GM23338 (cell line): ENCODE measurements at regions not wholly inside any gene's neighbourhood (a gene's known extent, or its start where the extent isn't known, plus 50 kb on each side); places are given as distances from the start of the nearest gene placed in this dataset.

Source experiments
- ATAC-seq: fragments of 200-7000 bp; cut with Tn5 transposase; 3 replicates; pipeline ENCODE4 v1.9.1; 2020
- DNase-seq: peaks from one replicate; pipeline ENCODE4 v3.0.0-alpha.2; 2015; ENCODE audit warnings: low spot score
- H2AFZ ChIP-seq: fragments of 200-600 bp; sonication (generic); 2 replicates; pipeline ENCODE4 v1.8.0; 2016; ENCODE audit warnings: antibody characterized with exemption, mild to moderate bottlenecking, moderate library complexity
- H3F3A ChIP-seq: fragments of 200-600 bp; sonication (generic); replicated peaks from 2 replicates; pipeline ENCODE4 v1.8.0; 2017; ENCODE audit warnings: antibody characterized with exemption, mixed run types, low read depth
- H3K27ac ChIP-seq: fragments of 200-600 bp; sonication (generic); 2 replicates; pipeline ENCODE4 v1.6.1; 2016; ENCODE audit warnings: low read depth
- H3K27me3 ChIP-seq: fragments of 200-600 bp; sonication (generic); 2 replicates; pipeline ENCODE4 v1.8.0; 2016; ENCODE audit warnings: mild to moderate bottlenecking, mixed run types, moderate library complexity; ENCODE audit not compliant: insufficient read depth
- H3K36me3 ChIP-seq: fragments of 200-600 bp; sonication (generic); 2 replicates; pipeline ENCODE4 v1.8.0; 2016; ENCODE audit warnings: mild to moderate bottlenecking; ENCODE audit not compliant: insufficient read depth
- H3K4me1 ChIP-seq: fragments of 200-600 bp; sonication (generic); 2 replicates; pipeline ENCODE4 v1.8.0; 2016; ENCODE audit warnings: mild to moderate bottlenecking, moderate library complexity; ENCODE audit not compliant: insufficient read depth
- H3K4me2 ChIP-seq: fragments of 200-600 bp; sonication (generic); 2 replicates; pipeline ENCODE4 v1.7.1; 2017; ENCODE audit warnings: mixed run types
- H3K4me3 ChIP-seq: fragments of 200-600 bp; sonication (generic); 2 replicates; pipeline ENCODE4 v1.6.1; 2016; ENCODE audit warnings: mixed run types
- H3K79me2 ChIP-seq: fragments of 200-600 bp; sonication (generic); replicated peaks from 2 replicates; pipeline ENCODE4 v1.8.0; 2017; ENCODE audit warnings: mild to moderate bottlenecking; ENCODE audit not compliant: insufficient read depth
- H3K9me2 ChIP-seq: fragments of 200-600 bp; sonication (generic); 2 replicates; pipeline ENCODE4 v1.8.0; 2017; ENCODE audit not compliant: insufficient read depth
- H4K20me1 ChIP-seq: fragments of 200-600 bp; sonication (generic); replicated peaks from 2 replicates; pipeline ENCODE4 v1.8.0; 2017; ENCODE audit warnings: mild to moderate bottlenecking; ENCODE audit not compliant: insufficient read depth
- H3K27ac Mint-ChIP-seq: 2 replicates; pipeline ENCODE4 v1.8.0; 2020; ENCODE audit warnings: inconsistent platforms, mild to moderate bottlenecking, moderate library complexity, mixed read lengths
- H3K27me3 Mint-ChIP-seq: 3 replicates; pipeline ENCODE4 v1.8.0; 2022; ENCODE audit warnings: low read depth, mild to moderate bottlenecking, moderate library complexity, mixed read lengths, inconsistent platforms; ENCODE audit not compliant: insufficient read depth, poor library complexity
- H3K36me3 Mint-ChIP-seq: 3 replicates; pipeline ENCODE4 v1.8.0; 2021; ENCODE audit warnings: low read depth, mild to moderate bottlenecking, inconsistent platforms, moderate library complexity, mixed read lengths
- H3K4me1 Mint-ChIP-seq: 3 replicates; pipeline ENCODE4 v1.8.0; 2020; ENCODE audit warnings: mild to moderate bottlenecking, inconsistent platforms, mixed read lengths
- H3K4me3 Mint-ChIP-seq: 3 replicates; pipeline ENCODE4 v1.8.0; 2021; ENCODE audit warnings: moderate library complexity, mild to moderate bottlenecking, inconsistent platforms, mixed read lengths
- H3K9me3 Mint-ChIP-seq: 3 replicates; pipeline ENCODE4 v1.8.0; 2020; ENCODE audit warnings: moderate library complexity, mild to moderate bottlenecking, inconsistent platforms, mixed read lengths
- CTCF ChIP-seq, 2 experiments: fragments of 200-600 bp in 1 of 2; sonication (generic) in 1 of 2; conservative IDR thresholded peaks; 2 replicates each; pipeline versions ENCODE4 v1.5.1 to v1.6.1; 2016 to 2017; ENCODE audit warnings: antibody characterized with exemption in 2 of 2, low read depth in 2 of 2, mild to moderate bottlenecking in 2 of 2, moderate library complexity in 1 of 2
- ETS1 ChIP-seq: IDR thresholded peaks from 2 replicates; pipeline ENCODE4 v1.6.1; 2016; ENCODE audit warnings: antibody characterized with exemption
- EZH2 ChIP-seq: fragments of 200-600 bp; sonication (generic); IDR thresholded peaks from one replicate; pipeline ENCODE4 v1.8.0; 2017; ENCODE audit warnings: antibody characterized with exemption, mild to moderate bottlenecking, low read depth; ENCODE audit not compliant: unreplicated experiment
- EZH2phosphoT487 ChIP-seq: fragments of 200-600 bp; sonication (generic); IDR thresholded peaks from one replicate; pipeline ENCODE4 v1.8.1; 2018; ENCODE audit warnings: antibody characterized with exemption; ENCODE audit not compliant: unreplicated experiment
- JUNB ChIP-seq: IDR thresholded peaks from one replicate; pipeline ENCODE4 v1.6.1; 2016; ENCODE audit warnings: antibody characterized with exemption; ENCODE audit not compliant: unreplicated experiment
- NANOG ChIP-seq: IDR thresholded peaks from 2 replicates; pipeline ENCODE4 v1.6.1; 2016; ENCODE audit warnings: antibody characterized with exemption, borderline replicate concordance
- POLR2AphosphoS5 ChIP-seq: IDR thresholded peaks from 2 replicates; pipeline ENCODE4 v1.6.1; 2016; ENCODE audit warnings: antibody characterized with exemption, low read depth
- REST ChIP-seq: IDR thresholded peaks from one replicate; pipeline ENCODE4 v1.6.1; 2018; ENCODE audit warnings: antibody characterized with exemption; ENCODE audit not compliant: unreplicated experiment
- ZNF114 ChIP-seq: fragments of 250-450 bp; sonication (Bioruptor Pico); IDR thresholded peaks from 2 replicates; pipeline ENCODE4 v1.5.0; 2020; ENCODE audit warnings: mild to moderate bottlenecking, moderate library complexity

- no peak overlapping the region for H2AFZ ChIP-seq
- DNase-seq = no peak
- no peaks in the 10 kb centered on the region for H3K36me3 Mint-ChIP-seq
- H3K4me3 ChIP-seq = no peak overlapping the region
- H3K4me1 Mint-ChIP-seq = no peaks in the 10 kb centered on the region
- H3K4me1 ChIP-seq = no peaks in the 10 kb centered on the region
- no peak overlapping the region for H3K27ac ChIP-seq
- H3K4me3 Mint-ChIP-seq = no peak overlapping the region
- H3K4me2 ChIP-seq = no peak overlapping the region
- no peaks in the 10 kb centered on the region for H3K9me3 Mint-ChIP-seq
- no peak overlapping the region for H3K27ac Mint-ChIP-seq
- TF ChIP-seq JUNB (no peak), NANOG (no peak), EZH2phosphoT487 (no peak), ETS1 (no peak), ZNF114 (CRISPR knock-in tag) (no peak), POLR2AphosphoS5 (no peak), REST (no peak), CTCF (conservative IDR thresholded peaks at IDR 0.05; ENCODE audit: low read depth in 2 of 2) (no peak)
- no peak for ATAC-seq
- 0 out of 2 replicates have a peak, but pooled peaks cover 2% of the 10 kb centered on the region for H3K9me2 ChIP-seq
- H4K20me1 ChIP-seq = no peaks in the 10 kb centered on the region
- H3K27me3 Mint-ChIP-seq = no peaks in the 10 kb centered on the region
- H3K27me3 ChIP-seq = no peaks in the 10 kb centered on the region
- H3K79me2 ChIP-seq = no peaks in the 10 kb centered on the region
- no peaks in the 10 kb centered on the region for H3F3A ChIP-seq
- no peaks in the 10 kb centered on the region for H3K36me3 ChIP-seq
Observed at GRCh38 chr12:77253321-77253720, 188.0 kb upstream of the E2F7 start.

- H3K4me1 Mint-ChIP-seq = no peaks in the 10 kb centered on the region
- 0 out of 2 replicates have a peak, but pooled peaks cover 2% of the 10 kb centered on the region for H3K9me2 ChIP-seq
- H3K4me3 ChIP-seq = no peak overlapping the region
- H3K27ac ChIP-seq = no peak overlapping the region
- no peaks in the 10 kb centered on the region for H3K9me3 Mint-ChIP-seq
- no peaks in the 10 kb centered on the region for H3K36me3 ChIP-seq
- H3K4me2 ChIP-seq = no peak overlapping the region
- H3K4me3 Mint-ChIP-seq = no peak overlapping the region
- H3F3A ChIP-seq = no peaks in the 10 kb centered on the region
- no peak overlapping the region for H2AFZ ChIP-seq
- no peaks in the 10 kb centered on the region for H3K36me3 Mint-ChIP-seq
- H3K27me3 Mint-ChIP-seq = peaks cover 2% of the 10 kb centered on the region
- DNase-seq (no peak), ATAC-seq (no peak)
- H4K20me1 ChIP-seq = no peaks in the 10 kb centered on the region
- H3K4me1 ChIP-seq = no peaks in the 10 kb centered on the region
- H3K27me3 ChIP-seq = no peaks in the 10 kb centered on the region
- no peaks in the 10 kb centered on the region for H3K79me2 ChIP-seq
- H3K27ac Mint-ChIP-seq = no peak overlapping the region
- TF ChIP-seq EZH2 (no peak), EZH2phosphoT487 (no peak), ZNF114 (CRISPR knock-in tag) (no peak), REST (no peak), NANOG (no peak)
Observed at GRCh38 chr12:77251799-77252198, 186.4 kb upstream of the E2F7 start.
